K562 (cell line): ENCODE measurements at regions not wholly inside any gene's neighbourhood (a gene's known extent, or its start where the extent isn't known, plus 50 kb on each side); places are given as distances from the start of the nearest gene placed in this dataset.

Experiments
- AFF4 ChIP-seq: sonication (generic); formaldehyde crosslinking; IDR thresholded peaks from 2 replicates; pipeline ENCODE4 v1.8.0; 2023; ENCODE audit warnings: mild to moderate bottlenecking, missing genetic modification reagents
- GTF2A2 ChIP-seq: IDR thresholded peaks from 2 replicates; pipeline ENCODE4 v1.6.1; 2016; ENCODE audit warnings: mild to moderate bottlenecking, missing genetic modification characterization, missing compliant biosample characterization
- HDAC8 ChIP-seq: fragments of 450-650 bp; IDR thresholded peaks from 2 replicates; pipeline ENCODE4 v1.6.1; 2016; ENCODE audit warnings: mild to moderate bottlenecking, missing genetic modification characterization, moderate library complexity, missing compliant biosample characterization
- SRSF3 ChIP-seq: fragments of 200-400 bp; formaldehyde crosslinking; IDR thresholded peaks from 2 replicates; pipeline ENCODE4 v1.6.1; 2016; ENCODE audit warnings: mild to moderate bottlenecking, low read length, moderate library complexity; ENCODE audit not compliant: insufficient read depth
- TAL1 ChIP-seq: fragments of 450-650 bp; IDR thresholded peaks from 2 replicates; pipeline ENCODE4 v1.6.1; 2016; ENCODE audit warnings: mild to moderate bottlenecking
- TFE3 ChIP-seq: fragments of 450-650 bp; formaldehyde crosslinking; IDR thresholded peaks from 2 replicates; pipeline ENCODE4 v1.4.0; 2020; ENCODE audit warnings: mild to moderate bottlenecking, mixed read lengths
- USF2 ChIP-seq: sonication (generic); formaldehyde crosslinking; IDR thresholded peaks from 2 replicates; pipeline ENCODE4 v1.5.0; 2020; ENCODE audit warnings: missing genetic modification reagents
- ZFP36 ChIP-seq: fragments of 150-350 bp; IDR thresholded peaks from 2 replicates; pipeline ENCODE4 v1.6.1; 2018; ENCODE audit warnings: low read length, low read depth; ENCODE audit not compliant: partially characterized antibody

- TF ChIP-seq USF2 (CRISPR knock-in tag) (0 out of 2 replicates have a peak, but pooled peaks have one; percentile 39), TFE3 (peak; percentile 73), SRSF3 (no peak), TAL1 (no peak), HDAC8 (tag) (no peak), AFF4 (CRISPR knock-in tag) (no peak), ZFP36 (no peak), GTF2A2 (tag) (no peak)
- TF ChIP-seq, all 486 proteins: peak for 3
Measured at GRCh38 chr10:20993389-20993788, 96.3 kb upstream of the NEBL start (continued).
